Trophoblast cell (in vitro differentiated cells and primary cell): ENCODE measurements at regions not wholly inside any gene's neighbourhood (a gene's known extent, or its start where the extent isn't known, plus 50 kb on each side); places are given as distances from the start of the nearest gene placed in this dataset.
A peak's percentile ranks its signal among the peaks of the same experiment; 100 is the strongest.

Experiments
- DNase-seq, 2 donors: peaks; one replicate each; pipeline ENCODE4 v3.0.0-alpha.2; 2016
- H2AFZ ChIP-seq: 2 replicates; pipeline ENCODE4 v1.6.1; 2013; ENCODE audit warnings: low read length, moderate library complexity, mild to moderate bottlenecking; ENCODE audit not compliant: insufficient read depth, poor library complexity
- H2AK5ac ChIP-seq: 2 replicates; pipeline ENCODE4 v1.6.1; 2013; ENCODE audit warnings: mild to moderate bottlenecking, low read length
- H2BK120ac ChIP-seq: 2 replicates; pipeline ENCODE4 v1.6.1; 2013; ENCODE audit warnings: low read length, mild to moderate bottlenecking, moderate library complexity; ENCODE audit not compliant: insufficient read depth, poor library complexity
- H2BK12ac ChIP-seq: 2 replicates; pipeline ENCODE4 v1.6.1; 2013; ENCODE audit warnings: mild to moderate bottlenecking, low read length, moderate library complexity
- H2BK5ac ChIP-seq: 2 replicates; pipeline ENCODE4 v1.6.1; 2013; ENCODE audit warnings: low read length, low read depth, moderate library complexity, mild to moderate bottlenecking; ENCODE audit not compliant: poor library complexity
- H3K14ac ChIP-seq: 2 replicates; pipeline ENCODE4 v1.6.1; 2013; ENCODE audit warnings: mild to moderate bottlenecking, low read length
- H3K18ac ChIP-seq: 2 replicates; pipeline ENCODE4 v1.6.1; 2013; ENCODE audit warnings: mild to moderate bottlenecking, low read length
- H3K23ac ChIP-seq: 2 replicates; pipeline ENCODE4 v1.6.1; 2013; ENCODE audit warnings: low read length
- H3K27ac ChIP-seq: 2 replicates; pipeline ENCODE4 v1.5.1; 2013; ENCODE audit warnings: low read depth, mild to moderate bottlenecking, inconsistent platforms, low read length, moderate library complexity
- H3K27me3 ChIP-seq: 2 replicates; pipeline ENCODE4 v1.6.1; 2013; ENCODE audit warnings: inconsistent platforms, mild to moderate bottlenecking, low read length, moderate library complexity; ENCODE audit not compliant: insufficient read depth
- H3K36me3 ChIP-seq, 2 experiments: 1 replicate in 1 of 2; 2 replicates in 1 of 2; pipeline ENCODE4 v1.6.1; 2013; ENCODE audit warnings: low read length in 2 of 2, mild to moderate bottlenecking in 2 of 2, moderate library complexity in 1 of 2; ENCODE audit not compliant: insufficient read depth in 2 of 2, control insufficient read depth in 1 of 2
- H3K4ac ChIP-seq: 2 replicates; pipeline ENCODE4 v1.6.1; 2013; ENCODE audit warnings: low read depth, mild to moderate bottlenecking, low read length, moderate library complexity
- H3K4me1 ChIP-seq, 2 experiments: 1 replicate in 1 of 2; 2 replicates in 1 of 2; pipeline ENCODE4 v1.6.1; 2013; ENCODE audit warnings: low read length in 2 of 2, mild to moderate bottlenecking in 2 of 2, moderate library complexity in 1 of 2; ENCODE audit not compliant: insufficient read depth in 2 of 2, control insufficient read depth in 1 of 2
- H3K4me2 ChIP-seq: 2 replicates; pipeline ENCODE4 v1.6.1; 2013; ENCODE audit warnings: inconsistent platforms, mild to moderate bottlenecking, low read length, moderate library complexity
- H3K4me3 ChIP-seq: 2 replicates; pipeline ENCODE4 v1.5.1; 2013; ENCODE audit warnings: mild to moderate bottlenecking, low read depth, low read length, inconsistent platforms
- H3K79me1 ChIP-seq: one replicate; pipeline ENCODE4 v1.6.1; 2013; ENCODE audit warnings: low read length
- H3K79me2 ChIP-seq: 2 replicates; pipeline ENCODE4 v1.6.1; 2013; ENCODE audit warnings: low read length, mild to moderate bottlenecking; ENCODE audit not compliant: control insufficient read depth, insufficient read depth, poor library complexity
- H3K9ac ChIP-seq: 2 replicates; pipeline ENCODE4 v1.6.1; 2013; ENCODE audit warnings: mild to moderate bottlenecking, low read length
- H3K9me3 ChIP-seq: 2 replicates; pipeline ENCODE4 v1.6.1; 2013; ENCODE audit warnings: low read depth, mild to moderate bottlenecking, control low read depth, inconsistent platforms, low read length; ENCODE audit not compliant: insufficient read depth
- H4K12ac ChIP-seq: 2 replicates; pipeline ENCODE4 v1.6.1; 2013; ENCODE audit warnings: low read depth, mild to moderate bottlenecking, low read length, moderate library complexity
- H4K8ac ChIP-seq: 2 replicates; pipeline ENCODE4 v1.6.1; 2013; ENCODE audit warnings: low read depth, mild to moderate bottlenecking, low read length, moderate library complexity
- H4K91ac ChIP-seq: one replicate; pipeline ENCODE4 v1.6.1; 2013; ENCODE audit warnings: low read depth, mild to moderate bottlenecking, low read length, moderate library complexity
- WGBS: extraction: QIAGEN DNeasy Blood & Tissue Kit; methylation state at CpG from one replicate; pipeline ENCODE4 v1.1.7; 2013; ENCODE audit warnings: missing lambda C conversion rate; ENCODE audit not compliant: insufficient read length, insufficient coverage; ENCODE audit errors: extremely low coverage; 5-methylcytosine and 5-hydroxymethylcytosine counted together

DNA sequence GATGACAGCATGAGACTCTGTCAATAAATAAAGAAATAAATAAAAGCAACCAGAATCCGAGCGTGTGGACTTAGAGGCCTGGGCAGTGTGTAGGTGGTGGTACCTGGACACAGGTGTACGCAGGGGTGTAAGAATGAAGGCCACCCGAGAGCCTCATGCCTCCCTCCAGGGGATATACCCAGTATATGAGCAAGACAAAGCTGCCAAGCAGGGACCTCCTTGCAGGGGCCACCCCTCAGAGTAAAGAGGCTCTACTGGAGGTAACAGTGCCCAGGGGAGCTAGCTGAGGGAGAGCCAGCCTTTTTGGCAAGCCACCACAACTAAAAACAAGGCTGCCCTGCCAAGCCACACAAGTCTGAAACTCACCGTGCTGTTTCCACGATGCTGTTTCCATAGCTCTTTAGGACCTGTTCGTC lies 179.2 kb upstream of the RAB4A start:
- H4K91ac ChIP-seq: peak overlapping the region; percentile 53
- no peaks in the 10 kb centered on the region for H3K9me3 ChIP-seq
- peaks cover 13 to 27% of the 10 kb centered on the region in 2 experiments for H3K4me1 ChIP-seq
- H2BK120ac ChIP-seq: peak overlapping the region; percentile 30
- H3K23ac ChIP-seq: no peak overlapping the region
- peaks cover 5% of the 10 kb centered on the region for H3K79me2 ChIP-seq
- H3K79me1 ChIP-seq: peaks cover 35% of the 10 kb centered on the region
- no peak overlapping the region for H4K12ac ChIP-seq
- H3K4me2 ChIP-seq: no peak overlapping the region
- no peak overlapping the region for H3K9ac ChIP-seq
- no peaks in the 10 kb centered on the region for H3K27me3 ChIP-seq
- peak overlapping the region; percentile 45 for H3K14ac ChIP-seq
- no peaks in the 10 kb centered on the region for H3K36me3 ChIP-seq
- H2AFZ ChIP-seq: no peak overlapping the region
- H3K18ac ChIP-seq: peak overlapping the region; percentile 22
- peak overlapping the region; percentile 72 for H2BK12ac ChIP-seq
- peak overlapping the region; percentile 8 for H4K8ac ChIP-seq
- no peak for DNase-seq
- no peak overlapping the region for H3K4ac ChIP-seq
- H3K4me3 ChIP-seq: no peak overlapping the region
- no peak overlapping the region for H2BK5ac ChIP-seq
- H2AK5ac ChIP-seq: peak overlapping the region; percentile 70
- no CpG with 5 or more reads among the region's 7 CpGs for WGBS
- H3K27ac ChIP-seq: no peak overlapping the region

DNA sequence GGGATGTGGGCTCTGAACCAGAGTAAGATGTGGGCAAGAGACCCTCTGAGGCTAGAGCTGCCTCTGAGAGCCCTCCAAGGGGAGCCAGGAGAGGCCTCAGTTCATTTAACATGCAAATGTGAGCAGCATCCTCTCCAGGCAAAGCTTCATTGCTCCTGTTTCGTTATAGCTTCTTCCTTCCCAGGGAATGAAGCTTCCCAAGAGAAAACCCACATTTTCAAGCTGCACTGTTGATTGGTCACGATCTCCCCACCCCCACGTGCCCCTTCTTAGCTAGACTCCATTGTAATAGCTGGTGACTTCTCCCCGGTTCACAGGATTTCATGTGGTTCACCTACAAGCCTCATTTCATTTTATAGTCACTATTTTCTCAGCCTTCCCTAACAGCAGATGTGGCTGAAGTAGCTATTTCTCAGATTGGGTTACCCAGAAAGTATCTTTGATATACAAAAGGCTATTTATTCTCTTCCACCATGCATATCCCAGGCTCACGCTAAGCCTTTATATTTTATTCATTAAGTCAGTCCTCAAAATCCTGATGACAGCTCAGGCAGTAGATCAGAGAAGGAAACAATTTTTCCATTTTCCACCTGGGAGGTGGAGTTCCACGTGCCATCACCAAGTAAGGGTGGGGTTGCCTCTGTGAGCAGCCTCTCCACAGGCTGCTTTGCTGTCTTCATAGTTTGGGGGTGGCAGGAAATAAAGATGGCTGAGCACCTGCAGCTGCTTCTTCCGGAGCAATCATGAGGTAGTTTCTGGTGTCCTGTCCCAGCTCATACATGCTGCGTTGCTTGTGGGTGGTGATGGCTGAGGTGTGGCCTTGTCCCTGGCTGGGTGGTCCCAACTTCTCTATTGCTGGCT lies 178.3 kb upstream of the RAB4A start:
- peak overlapping the region; percentile 89 for H3K27ac ChIP-seq
- H4K12ac ChIP-seq: peak overlapping the region; percentile 45
- no peak for DNase-seq
- H3K14ac ChIP-seq: peak overlapping the region; percentile 59
- H3K4me1 ChIP-seq: peaks cover 16 to 33% of the 10 kb centered on the region in 2 experiments
- no peak overlapping the region for H3K9ac ChIP-seq
- H3K36me3 ChIP-seq: no peaks in the 10 kb centered on the region
- H3K79me1 ChIP-seq: peaks cover 42% of the 10 kb centered on the region
- WGBS: no CpG with 5 or more reads among the region's 8 CpGs
- peak overlapping the region; percentile 90 for H4K91ac ChIP-seq
- peak overlapping the region; percentile 80 for H3K18ac ChIP-seq
- H3K27me3 ChIP-seq: no peaks in the 10 kb centered on the region
- no peak overlapping the region for H3K23ac ChIP-seq
- H2AK5ac ChIP-seq: peak overlapping the region; percentile 80
- peaks cover 5% of the 10 kb centered on the region for H3K79me2 ChIP-seq
- H3K4me3 ChIP-seq: no peak overlapping the region
- peak overlapping the region; percentile 84 for H2BK120ac ChIP-seq
- H3K4me2 ChIP-seq: peak overlapping the region; percentile 48
- peak overlapping the region; percentile 90 for H2BK5ac ChIP-seq
- peak overlapping the region; percentile 66 for H4K8ac ChIP-seq
- H3K9me3 ChIP-seq: no peaks in the 10 kb centered on the region
- no peak overlapping the region for H2AFZ ChIP-seq
- H2BK12ac ChIP-seq: peak overlapping the region; percentile 82
- peak overlapping the region; percentile 35 for H3K4ac ChIP-seq

- peak overlapping the region; percentile 90 for H4K91ac ChIP-seq
- no peak overlapping the region for H2AFZ ChIP-seq
- H3K36me3 ChIP-seq: no peaks in the 10 kb centered on the region
- peaks cover 41% of the 10 kb centered on the region for H3K79me1 ChIP-seq
- peak overlapping the region; percentile 35 for H3K4ac ChIP-seq
- peak overlapping the region; percentile 66 for H4K8ac ChIP-seq
- H3K9me3 ChIP-seq: no peaks in the 10 kb centered on the region
- H3K79me2 ChIP-seq: peaks cover 5% of the 10 kb centered on the region
- peak overlapping the region; percentile 52 for H3K14ac ChIP-seq
- H2AK5ac ChIP-seq: peak overlapping the region; percentile 80
- H3K27me3 ChIP-seq: no peaks in the 10 kb centered on the region
- H3K4me1 ChIP-seq: peaks cover 17 to 38% of the 10 kb centered on the region in 2 experiments
- no CpG with 5 or more reads among the region's 2 CpGs for WGBS
- H3K4me3 ChIP-seq: no peak overlapping the region
- H3K4me2 ChIP-seq: peak overlapping the region; percentile 48
- peak overlapping the region; percentile 82 for H2BK12ac ChIP-seq
- H3K9ac ChIP-seq: no peak overlapping the region
- peak overlapping the region; percentile 80 for H3K18ac ChIP-seq
- peak overlapping the region; percentile 90 for H2BK5ac ChIP-seq
- peak in 1 of 2 donors; percentile 38 for DNase-seq
- H3K23ac ChIP-seq: no peak overlapping the region
- H3K27ac ChIP-seq: peak overlapping the region; percentile 89
- peak overlapping the region; percentile 84 for H2BK120ac ChIP-seq
- no peak overlapping the region for H4K12ac ChIP-seq
These were observed 177.7 kb upstream of the RAB4A start for GRCh38 chr1:229093238-229093540.

- Histone ChIP-seq H3K4me3 (no peak overlapping the region), H2AK5ac (no peak overlapping the region), H3K23ac (no peak overlapping the region), H2BK120ac (peak overlapping the region; percentile 58), H3K9ac (no peak overlapping the region), H3K9me3 (no peaks in the 10 kb centered on the region), H3K4ac (no peak overlapping the region), H3K79me1 (peaks cover 42% of the 10 kb centered on the region), H2BK12ac (peak overlapping the region; percentile 53), H3K14ac (no peak overlapping the region), H4K91ac (peak overlapping the region; percentile 47), H3K79me2 (peaks cover 5% of the 10 kb centered on the region), H3K36me3 (no peaks in the 10 kb centered on the region), H3K4me2 (peak overlapping the region; percentile 48), H3K27ac (peak overlapping the region; percentile 98), H3K27me3 (no peaks in the 10 kb centered on the region), H4K8ac (peak overlapping the region; percentile 39), H2AFZ (no peak overlapping the region), H3K18ac (no peak overlapping the region), H3K4me1 (peaks cover 19 to 40% of the 10 kb centered on the region in 2 experiments), H4K12ac (no peak overlapping the region), H2BK5ac (peak overlapping the region; percentile 83)
- DNase-seq: peak; percentile 93 to 98
- no CpG with 5 or more reads among the region's 5 CpGs for WGBS
These were observed 177.1 kb upstream of the RAB4A start for GRCh38 chr1:229093609-229094336.
